OCI-LY7 (cell line): ENCODE measurements at regions not wholly inside any gene's neighbourhood (a gene's known extent, or its start where the extent isn't known, plus 50 kb on each side); places are given as distances from the start of the nearest gene placed in this dataset.

Experiments
- BruUV-seq: library from RNA; stranded (reverse); fragments of 400-500 nt; replicated peaks from 2 replicates; lab custom pipeline; 2021; lab: Mats Ljungman, UMichigan
- CTCF ChIA-PET: fragments of 300-600 bp; sonication (Branson Sonifier 250); formaldehyde crosslinking; loops from one replicate; lab custom pipeline; 2022; ENCODE audit warnings: antibody characterized with exemption; ENCODE audit not compliant: unreplicated experiment; lab: Charles Lee
- POLR2A ChIA-PET: fragments of 300-600 bp; sonication (Branson Sonifier 250); formaldehyde crosslinking; loops from one replicate; lab custom pipeline; 2022; ENCODE audit warnings: antibody characterized with exemption; lab: Charles Lee
- DNase-seq: peaks from one replicate; pipeline ENCODE4 v3.0.0-alpha.2; 2015; ENCODE audit warnings: low spot score
- H2AFZ ChIP-seq: fragments of 200-600 bp; sonication (generic), shearing (Covaris generic); 2 replicates; pipeline ENCODE4 v1.6.1; 2014; ENCODE audit warnings: mild to moderate bottlenecking, antibody characterized with exemption, low read length, moderate library complexity
- H3K27ac ChIP-seq: fragments of 200-600 bp; sonication (generic); 2 replicates; pipeline ENCODE4 v1.5.1; 2014; ENCODE audit warnings: mixed run types, low read depth, mild to moderate bottlenecking, moderate library complexity, low read length, inconsistent platforms; ENCODE audit not compliant: poor library complexity, severe bottlenecking
- H3K36me3 ChIP-seq: fragments of 200-600 bp; sonication (generic); 2 replicates; pipeline ENCODE4 v1.6.1; 2014; ENCODE audit warnings: mild to moderate bottlenecking, antibody characterized with exemption, low read length, moderate library complexity, mixed read lengths; ENCODE audit not compliant: insufficient read depth
- H3K4me1 ChIP-seq: fragments of 200-600 bp; sonication (generic); 2 replicates; pipeline ENCODE4 v1.5.1; 2014; ENCODE audit warnings: mild to moderate bottlenecking, low read length; ENCODE audit not compliant: insufficient read depth, poor library complexity, severe bottlenecking
- H3K4me2 ChIP-seq: fragments of 200-600 bp; sonication (generic); 2 replicates; pipeline ENCODE4 v1.6.1; 2014; ENCODE audit warnings: mild to moderate bottlenecking, low read length
- H3K4me3 ChIP-seq: fragments of 200-600 bp; sonication (generic); 2 replicates; pipeline ENCODE4 v1.5.1; 2014; ENCODE audit warnings: mild to moderate bottlenecking, low read depth, low read length; ENCODE audit not compliant: poor library complexity, severe bottlenecking
- H3K79me2 ChIP-seq: fragments of 200-600 bp; sonication (generic); 2 replicates; pipeline ENCODE4 v1.6.1; 2016; ENCODE audit warnings: low read depth, mild to moderate bottlenecking, low read length, moderate library complexity, mixed read lengths; ENCODE audit not compliant: insufficient read depth
- H3K9me2 ChIP-seq: fragments of 200-600 bp; sonication (generic); 2 replicates; pipeline ENCODE4 v1.6.1; 2016; ENCODE audit warnings: mild to moderate bottlenecking, low read length, mixed read lengths; ENCODE audit not compliant: insufficient read depth
- H3K9me3 ChIP-seq: fragments of 200-600 bp; sonication (generic); 2 replicates; pipeline ENCODE4 v1.6.1; 2014; ENCODE audit warnings: mild to moderate bottlenecking, mixed run types, low read length, mixed read lengths
- H4K20me1 ChIP-seq: fragments of 200-600 bp; sonication (generic); 2 replicates; pipeline ENCODE4 v1.6.1; 2014; ENCODE audit warnings: mild to moderate bottlenecking, antibody characterized with exemption, low read length, moderate library complexity, mixed read lengths; ENCODE audit not compliant: insufficient read depth
- CTCF ChIP-seq: fragments of 200-600 bp; sonication (generic); conservative IDR thresholded peaks from 2 replicates; pipeline ENCODE4 v1.5.1; 2014; ENCODE audit warnings: mild to moderate bottlenecking, antibody characterized with exemption, low read length, moderate library complexity, mixed read lengths
- EZH2phosphoT487 ChIP-seq: fragments of 200-600 bp; sonication (generic); IDR thresholded peaks from 2 replicates; pipeline ENCODE4 v1.6.1; 2018; ENCODE audit warnings: low read depth, borderline replicate concordance, mild to moderate bottlenecking, mixed run types, antibody characterized with exemption, low read length, moderate library complexity, mixed read lengths
- intact Hi-C: fragments of 100-400 bp; cut with micrococcal nuclease; formaldehyde crosslinking; loops from one replicate; pipeline ENCODE4 v1.10.0; 2022; ENCODE audit not compliant: unreplicated experiment

GRCh38 chr4:3385711-3386420 lies 55.9 kb upstream of the HGFAC start:
- no peak for DNase-seq
- ChIA-PET POLR2A (interaction anchor here (0.6 kb wide), 1 partner anchor 9 kb away, joined by 5 read pairs; no protein-coding TSS in a partner anchor), CTCF (no interaction called here)
- Histone ChIP-seq H3K9me3 (peaks cover under 1% of the 10 kb centered on the region; the same call in 1 of the 2 replicates), H2AFZ (peak overlapping the region; percentile 94; the same call in 1 of the 2 replicates), H3K36me3 (no peaks in the 10 kb centered on the region), H4K20me1 (no peaks in the 10 kb centered on the region), H3K4me1 (peaks cover 29% of the 10 kb centered on the region), H3K79me2 (no peaks in the 10 kb centered on the region), H3K4me3 (no peak overlapping the region), H3K4me2 (no peak overlapping the region), H3K27ac (no peak overlapping the region), H3K9me2 (no peaks in the 10 kb centered on the region)
- no TSS peak for BruUV-seq
- no peak for TF ChIP-seq CTCF
- no peak for TF ChIP-seq EZH2phosphoT487
- intact Hi-C loops = no loop called here

GRCh38 chr4:3386526-3386925 lies 55.2 kb upstream of the HGFAC start:
- H3K79me2 ChIP-seq = no peaks in the 10 kb centered on the region
- peaks cover 29% of the 10 kb centered on the region for H3K4me1 ChIP-seq
- no peaks in the 10 kb centered on the region for H4K20me1 ChIP-seq
- TF ChIP-seq CTCF (no peak), EZH2phosphoT487 (no peak)
- H3K36me3 ChIP-seq = no peaks in the 10 kb centered on the region
- H3K4me3 ChIP-seq = no peak overlapping the region
- CTCF ChIA-PET = no interaction called here
- H2AFZ ChIP-seq = peak overlapping the region; percentile 94; the same call in 1 of the 2 replicates
- intact Hi-C loops = no loop called here
- POLR2A ChIA-PET = interaction anchor here (0.6 kb wide), 1 partner anchor 10 kb away, joined by 5 read pairs; no protein-coding TSS in a partner anchor
- BruUV-seq = no TSS peak
- no peak for DNase-seq
- no peak overlapping the region for H3K27ac ChIP-seq
- no peaks in the 10 kb centered on the region for H3K9me2 ChIP-seq
- H3K9me3 ChIP-seq = no peaks in the 10 kb centered on the region
- peak overlapping the region; percentile 59 for H3K4me2 ChIP-seq
